ENCODE measurements at regions not wholly inside any gene's neighbourhood (a gene's known extent, or its start where the extent isn't known, plus 50 kb on each side); places are given as distances from the start of the nearest gene placed in this dataset.

GRCh38 chr5:82785456-82785855 lies 291.7 kb downstream of the TMEM167A start:
- Histone ChIP-seq H3K4me3 (ENCODE audit: low read length) (no peak overlapping the region), H3K4me1 (ENCODE audit: low read length) (no peaks in the 10 kb centered on the region), H3K36me3 (replicated peaks; ENCODE audit: insufficient read depth, low read length) (no peaks in the 10 kb centered on the region), H3K27me3 (replicated peaks; ENCODE audit: insufficient read depth, low read length) (no peaks in the 10 kb centered on the region), H3K4me2 (ENCODE audit: low read depth, low read length) (no peak overlapping the region), H3K79me2 (ENCODE audit: low read length) (no peaks in the 10 kb centered on the region), H3K9ac (ENCODE audit: low read length) (no peak overlapping the region), H3K9me2 (replicated peaks; ENCODE audit: insufficient read depth, low read length) (no peaks in the 10 kb centered on the region), H2AFZ (ENCODE audit: low read length) (no peak overlapping the region), H4K20me1 (ENCODE audit: insufficient read depth, low read length) (no peaks in the 10 kb centered on the region), H3K27ac (ENCODE audit: low read length) (no peak overlapping the region), H3F3A (ENCODE audit: insufficient read depth, low read length) (no peaks in the 10 kb centered on the region), H3K9me3 (replicated peaks; ENCODE audit: insufficient read depth, low read length) (no peaks in the 10 kb centered on the region)
- no peak for TF ChIP-seq CTCF (IDR thresholded peaks at IDR 0.05; ENCODE audit: low read length)
- no peak for TF ChIP-seq EZH2phosphoT487 (IDR thresholded peaks at IDR 0.05; ENCODE audit: low read length)
- no peak for TF ChIP-seq EZH2 (optimal IDR thresholded peaks at IDR 0.05; ENCODE audit: low read depth, low read length)
- DNase-seq = no peak

- H3K9ac ChIP-seq (ENCODE audit: low read length) = no peak overlapping the region
- no peaks in the 10 kb centered on the region for H3K36me3 ChIP-seq (replicated peaks; ENCODE audit: insufficient read depth, low read length)
- H2AFZ ChIP-seq (ENCODE audit: low read length) = no peak overlapping the region
- H4K20me1 ChIP-seq (ENCODE audit: insufficient read depth, low read length) = no peaks in the 10 kb centered on the region
- H3K4me3 ChIP-seq (ENCODE audit: low read length) = no peak overlapping the region
- H3K4me1 ChIP-seq (ENCODE audit: low read length) = no peaks in the 10 kb centered on the region
- no peaks in the 10 kb centered on the region for H3K79me2 ChIP-seq (ENCODE audit: low read length)
- DNase-seq = no peak
- no peak overlapping the region for H3K4me2 ChIP-seq (ENCODE audit: low read depth, low read length)
- no peak for TF ChIP-seq EZH2 (optimal IDR thresholded peaks at IDR 0.05; ENCODE audit: low read depth, low read length)
- TF ChIP-seq EZH2phosphoT487 (IDR thresholded peaks at IDR 0.05; ENCODE audit: low read length) = no peak
- TF ChIP-seq CTCF (IDR thresholded peaks at IDR 0.05; ENCODE audit: low read length) = no peak
- no peaks in the 10 kb centered on the region for H3K27me3 ChIP-seq (replicated peaks; ENCODE audit: insufficient read depth, low read length)
- H3K27ac ChIP-seq (ENCODE audit: low read length) = no peak overlapping the region
- no peaks in the 10 kb centered on the region for H3K9me2 ChIP-seq (replicated peaks; ENCODE audit: insufficient read depth, low read length)
- no peaks in the 10 kb centered on the region for H3K9me3 ChIP-seq (replicated peaks; ENCODE audit: insufficient read depth, low read length)
- no peaks in the 10 kb centered on the region for H3F3A ChIP-seq (ENCODE audit: insufficient read depth, low read length)
These were observed 292.7 kb downstream of the TMEM167A start for GRCh38 chr5:82784521-82784920.

- no peaks in the 10 kb centered on the region for H4K20me1 ChIP-seq (ENCODE audit: insufficient read depth, low read length)
- no peak for DNase-seq
- H3K27ac ChIP-seq (ENCODE audit: low read length) = no peak overlapping the region
- H3K9ac ChIP-seq (ENCODE audit: low read length) = no peak overlapping the region
- no peak for TF ChIP-seq EZH2phosphoT487 (IDR thresholded peaks at IDR 0.05; ENCODE audit: low read length)
- no peak for TF ChIP-seq CTCF (IDR thresholded peaks at IDR 0.05; ENCODE audit: low read length)
- no peak for TF ChIP-seq EZH2 (optimal IDR thresholded peaks at IDR 0.05; ENCODE audit: low read depth, low read length)
- no peaks in the 10 kb centered on the region for H3K9me2 ChIP-seq (replicated peaks; ENCODE audit: insufficient read depth, low read length)
- no peak overlapping the region for H2AFZ ChIP-seq (ENCODE audit: low read length)
- no peak overlapping the region for H3K4me2 ChIP-seq (ENCODE audit: low read depth, low read length)
- H3K4me3 ChIP-seq (ENCODE audit: low read length) = no peak overlapping the region
- H3K4me1 ChIP-seq (ENCODE audit: low read length) = no peaks in the 10 kb centered on the region
- H3K79me2 ChIP-seq (ENCODE audit: low read length) = no peaks in the 10 kb centered on the region
- H3K36me3 ChIP-seq (replicated peaks; ENCODE audit: insufficient read depth, low read length) = no peaks in the 10 kb centered on the region
- H3K27me3 ChIP-seq (replicated peaks; ENCODE audit: insufficient read depth, low read length) = no peaks in the 10 kb centered on the region
- no peaks in the 10 kb centered on the region for H3F3A ChIP-seq (ENCODE audit: insufficient read depth, low read length)
- H3K9me3 ChIP-seq (replicated peaks; ENCODE audit: insufficient read depth, low read length) = no peaks in the 10 kb centered on the region
These were observed 300.1 kb downstream of the TMEM167A start for GRCh38 chr5:82777106-82777505.

All from MM.1S (cell line).